ENCODE measurements at regions not wholly inside any gene's neighbourhood (a gene's known extent, or its start where the extent isn't known, plus 50 kb on each side); places are given as distances from the start of the nearest gene placed in this dataset.
"Not testable (repeated sequence)": the region's sequence is repeated elsewhere in the genome, so short reads cannot be mapped to it uniquely, and the experiment has no call there.

- not testable (repeated sequence) for DNase-seq
These were observed 53.1 kb upstream of the TMEM252 start for GRCh38 chr9:68593760-68594159.

- DNase-seq: no peak
These were observed 55.2 kb upstream of the TMEM252 start for GRCh38 chr9:68595868-68596267.

GRCh38 chr9:68597362-68597997 lies 56.8 kb upstream of the TMEM252 start:
- no peak for DNase-seq

- DNase-seq: no peak
These were observed 59.1 kb upstream of the TMEM252 start for GRCh38 chr9:68599826-68600225.

GRCh38 chr9:68601081-68601480 lies 60.4 kb upstream of the TMEM252 start:
- no peak for DNase-seq

- no peak for DNase-seq
These were observed 62.7 kb upstream of the TMEM252 start for GRCh38 chr9:68603371-68603770.

GRCh38 chr9:68608763-68609162 lies 68.1 kb upstream of the TMEM252 start:
- DNase-seq: no peak

GRCh38 chr9:68609901-68610415 lies 69.3 kb upstream of the TMEM252 start:
- DNase-seq: no peak

GRCh38 chr9:68614121-68614520 lies 73.4 kb upstream of the TMEM252 start:
- DNase-seq: no peak

GRCh38 chr9:68617011-68617410 lies 76.3 kb upstream of the TMEM252 start:
- DNase-seq: not testable (repeated sequence)

- DNase-seq: no peak
These were observed 78.4 kb upstream of the TMEM252 start for GRCh38 chr9:68619072-68619471.

GRCh38 chr9:68619636-68620035 lies 79.0 kb upstream of the TMEM252 start:
- no peak for DNase-seq

- DNase-seq: no peak
These were observed 79.5 kb upstream of the PIP5K1B start for GRCh38 chr9:68625559-68625958.

- no peak for DNase-seq
These were observed 78.5 kb upstream of the PIP5K1B start for GRCh38 chr9:68626526-68626925.

- DNase-seq: no peak
These were observed 77.9 kb upstream of the PIP5K1B start for GRCh38 chr9:68627104-68627503.

GRCh38 chr9:68627594-68627993 lies 77.4 kb upstream of the PIP5K1B start:
- DNase-seq: no peak

- DNase-seq: no peak
These were observed 76.0 kb upstream of the PIP5K1B start for GRCh38 chr9:68629042-68629441.

- DNase-seq: no peak
These were observed 73.2 kb upstream of the PIP5K1B start for GRCh38 chr9:68631811-68632210.

- no peak for DNase-seq
These were observed 68.0 kb upstream of the PIP5K1B start for GRCh38 chr9:68637020-68637419.

GRCh38 chr9:68639261-68639660 lies 65.8 kb upstream of the PIP5K1B start:
- DNase-seq: not testable (repeated sequence)

- DNase-seq: no peak
These were observed 64.5 kb upstream of the PIP5K1B start for GRCh38 chr9:68640421-68641089.

GRCh38 chr9:68643901-68644809 lies 60.9 kb upstream of the PIP5K1B start:
- DNase-seq: no peak

GRCh38 chr9:68644831-68645230 lies 60.2 kb upstream of the PIP5K1B start:
- no peak for DNase-seq

GRCh38 chr9:68648164-68648563 lies 56.9 kb upstream of the PIP5K1B start:
- no peak for DNase-seq

Data from stimulated activated CD4-positive, alpha-beta T cell treated with anti-CD3 and anti-CD28 coated beads, Interleukin-15, amount 100 ng/mL, for 24 hours (primary cell).